Fibroblast of villous mesenchyme (primary cell): ENCODE measurements at regions not wholly inside any gene's neighbourhood (a gene's known extent, or its start where the extent isn't known, plus 50 kb on each side); places are given as distances from the start of the nearest gene placed in this dataset.
"Not testable (repeated sequence)": the region's sequence is repeated elsewhere in the genome, so short reads cannot be mapped to it uniquely, and the experiment has no call there.

Experiments
- DNase-seq: peaks from one replicate; pipeline ENCODE4 v3.0.0-alpha.2; 2010; ENCODE audit warnings: low read depth
- H3K4me3 ChIP-seq: 2 replicates; pipeline ENCODE4 v1.5.1; 2011; ENCODE audit warnings: low read depth, mild to moderate bottlenecking, low read length
- CTCF ChIP-seq: IDR thresholded peaks from 2 replicates; pipeline ENCODE4 v1.5.1; 2012; ENCODE audit warnings: low read depth, mild to moderate bottlenecking, low read length; ENCODE audit not compliant: insufficient read depth

DNA sequence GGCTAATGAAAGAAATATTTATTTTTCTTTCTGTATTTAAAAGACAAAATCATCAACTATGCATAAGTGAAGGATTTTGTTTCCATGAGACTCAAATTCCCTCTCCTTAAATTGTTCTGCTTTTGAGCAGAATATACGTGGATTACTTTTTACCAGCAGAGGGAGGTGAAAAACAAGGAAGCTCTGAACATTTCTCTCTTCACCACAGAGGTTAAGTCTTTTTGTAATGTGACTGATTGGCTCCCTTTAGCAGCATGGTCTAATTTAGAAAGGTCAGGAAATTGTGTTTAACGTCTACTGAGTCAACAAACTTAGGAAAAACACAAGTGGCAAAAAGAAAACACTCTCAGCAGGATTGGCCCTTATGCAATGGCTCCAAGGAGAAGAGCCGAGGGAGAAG, 55.1 kb upstream of the F9 start:
- no peak overlapping the region for H3K4me3 ChIP-seq
- TF ChIP-seq CTCF, result no peak
- no peak for DNase-seq

- H3K4me3 ChIP-seq, DNase-seq: not testable (repeated sequence)
These were observed 68.6 kb upstream of the F9 start for GRCh38 chrX:139461945-139462344.

- DNase-seq, result no peak
- no peak overlapping the region for H3K4me3 ChIP-seq
- TF ChIP-seq CTCF, result no peak
These were observed 75.8 kb upstream of the F9 start for GRCh38 chrX:139454743-139455142.

GRCh38 chrX:139448996-139449395, 81.5 kb upstream of the F9 start:
- H3K4me3 ChIP-seq, result no peak overlapping the region
- DNase-seq, result no peak
- TF ChIP-seq CTCF, result no peak

- no peak for TF ChIP-seq CTCF
- H3K4me3 ChIP-seq, result no peak overlapping the region
- no peak for DNase-seq
These were observed 83.7 kb upstream of the F9 start for GRCh38 chrX:139446832-139447231.

GRCh38 chrX:139429913-139430312, 100.6 kb upstream of the F9 start:
- H3K4me3 ChIP-seq, result no peak overlapping the region
- no peak for DNase-seq
- no peak for TF ChIP-seq CTCF

DNA sequence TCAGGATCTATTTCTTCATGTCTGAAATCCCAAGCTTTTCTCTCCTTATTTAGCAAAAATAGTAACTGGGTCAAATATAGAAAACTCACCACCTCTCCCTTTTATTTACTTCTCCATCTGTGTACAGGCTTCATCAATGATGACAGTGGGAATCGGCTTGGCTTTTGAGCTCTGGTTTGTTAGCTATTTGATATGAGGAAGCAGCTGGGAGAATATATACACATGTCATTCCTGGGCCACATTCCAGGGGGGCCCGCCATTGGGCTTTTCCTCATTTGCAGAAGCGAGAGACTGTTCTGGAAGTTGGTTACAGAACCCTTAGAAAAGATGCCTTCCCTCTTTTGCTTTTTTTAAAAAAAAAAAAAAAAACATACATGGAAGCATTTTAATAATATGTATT, 107.4 kb upstream of the F9 start:
- no peak for TF ChIP-seq CTCF
- DNase-seq, result no peak
- H3K4me3 ChIP-seq, result no peak overlapping the region

GRCh38 chrX:139398258-139398657, 132.3 kb upstream of the F9 start:
- not testable (repeated sequence) for DNase-seq, H3K4me3 ChIP-seq
